Stimulated activated CD4-positive, alpha-beta T cell treated with anti-CD3 and anti-CD28 coated beads, TNF-alpha, amount 100 ng/mL, for 24 hours (primary cell): ENCODE measurements at regions not wholly inside any gene's neighbourhood (a gene's known extent, or its start where the extent isn't known, plus 50 kb on each side); places are given as distances from the start of the nearest gene placed in this dataset.

Experiments
- DNase-seq, 3 experiments: peaks; one replicate each; pipeline ENCODE4 v3.0.0-alpha.2; 2020; ENCODE audit warnings: low read depth in 3 of 3

DNA sequence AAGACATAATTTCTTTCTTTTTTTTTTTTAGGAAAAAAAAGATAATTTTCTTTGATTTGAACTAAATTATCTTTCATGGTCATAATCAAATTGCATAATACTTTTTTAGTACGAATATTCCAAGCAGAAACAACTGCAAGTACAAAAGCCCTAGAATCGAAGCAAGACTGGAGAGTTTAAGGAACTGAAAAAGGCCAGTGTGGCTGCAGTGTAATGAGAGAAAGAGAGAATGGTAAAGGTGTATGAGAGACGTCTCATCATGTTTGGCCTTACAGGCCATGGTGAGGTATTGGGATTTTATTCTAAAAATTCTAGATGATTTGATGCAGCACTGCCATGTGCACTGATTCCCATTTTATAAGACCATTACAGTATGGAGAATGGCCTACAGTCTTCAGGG, 180.9 kb downstream of the SUCNR1 start:
- no peak for DNase-seq

DNA sequence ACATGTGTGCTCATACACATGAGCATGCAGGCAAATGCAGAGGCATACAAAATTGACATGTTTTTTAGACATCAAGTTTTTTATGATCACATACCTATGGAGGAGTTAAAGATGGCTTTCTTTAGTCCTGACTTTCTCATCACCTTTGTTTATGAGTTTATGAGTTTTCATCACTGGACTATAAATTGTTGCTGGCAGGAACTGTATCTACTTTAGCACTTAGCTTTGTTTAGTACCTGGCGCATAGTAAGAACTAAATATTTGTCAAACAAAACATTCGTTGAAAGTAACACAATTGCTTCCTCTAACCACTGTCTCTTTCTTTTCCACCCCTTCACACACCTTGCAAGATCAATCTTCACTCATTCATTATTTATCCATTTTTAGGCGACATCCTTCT, 182.6 kb downstream of the SUCNR1 start:
- no peak for DNase-seq

DNA sequence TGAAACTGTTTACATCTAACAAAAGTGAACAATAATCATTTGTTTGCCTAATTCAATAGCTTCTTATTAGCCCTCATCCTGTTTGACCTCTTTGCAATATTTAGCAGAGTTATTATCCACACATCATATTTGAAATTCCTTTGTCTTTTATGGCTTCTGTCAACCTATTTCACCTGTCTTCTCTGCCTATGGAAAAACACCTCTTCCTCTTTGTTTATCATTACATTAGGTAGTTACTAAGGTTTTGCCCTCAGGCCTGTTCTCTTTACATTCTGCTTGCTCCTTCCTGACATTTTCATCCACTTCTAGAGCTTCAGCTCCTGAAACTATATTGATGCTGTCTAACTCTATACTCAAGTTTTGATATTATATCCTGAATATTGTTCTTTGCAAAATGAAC, 183.0 kb downstream of the SUCNR1 start:
- DNase-seq = no peak

DNA sequence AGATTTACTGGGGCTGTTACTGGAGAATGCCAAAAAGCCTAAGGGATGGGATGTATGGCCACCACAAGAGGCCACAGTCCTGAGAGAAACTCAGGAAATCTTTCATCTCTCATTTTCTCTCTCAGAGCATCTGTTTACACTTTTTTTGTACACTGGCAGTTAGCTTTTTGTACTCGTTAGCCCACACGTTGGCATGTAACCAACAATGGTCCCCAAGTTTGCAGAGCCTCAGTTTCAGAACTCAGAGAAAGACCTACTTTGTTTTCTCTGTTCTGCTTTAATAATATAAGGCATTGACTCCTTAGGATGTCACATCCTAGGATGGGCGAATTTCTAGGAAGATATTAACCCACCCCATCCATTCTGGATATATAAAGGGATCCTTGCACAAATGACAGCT, 183.5 kb downstream of the SUCNR1 start:
- no peak for DNase-seq

DNA sequence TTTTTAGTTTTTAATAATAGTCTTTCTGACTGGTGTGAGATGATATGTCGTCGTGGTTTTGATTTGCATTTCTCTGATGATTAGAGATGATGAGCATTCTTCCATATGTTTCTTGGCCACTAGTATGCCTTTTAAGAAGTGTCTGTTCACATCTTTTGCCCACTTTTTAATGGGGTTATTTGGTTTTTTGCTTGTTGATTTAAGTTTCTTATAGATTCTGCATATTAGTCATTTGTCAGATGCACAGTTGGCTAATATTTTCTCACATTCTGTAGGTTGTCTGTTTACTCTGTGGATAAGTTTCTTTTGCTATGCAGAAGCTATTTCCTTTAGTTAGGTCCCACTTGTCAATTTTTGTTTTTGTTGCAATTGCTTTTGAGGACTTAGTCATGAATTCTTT, 185.4 kb downstream of the SUCNR1 start:
- no peak for DNase-seq

DNA sequence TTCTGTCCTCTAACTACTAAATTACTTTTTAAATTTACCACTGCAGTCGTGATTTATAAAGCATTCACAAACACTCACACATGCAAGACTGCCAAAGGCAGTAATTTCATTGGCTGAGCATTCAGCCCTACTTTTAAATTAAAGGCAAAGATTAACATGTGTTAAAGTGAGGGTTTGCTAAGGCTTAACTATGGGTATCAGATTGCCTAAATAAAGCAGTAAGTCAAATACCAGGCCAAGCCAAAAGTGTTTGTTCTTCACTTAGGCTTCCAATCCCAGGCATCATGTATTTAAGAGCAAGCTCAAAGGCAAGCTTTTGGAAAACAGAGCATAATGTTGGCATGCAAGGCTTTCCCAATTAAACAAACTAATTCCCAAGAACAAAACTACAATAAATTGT, 187.3 kb downstream of the SUCNR1 start:
- no peak for DNase-seq

DNA sequence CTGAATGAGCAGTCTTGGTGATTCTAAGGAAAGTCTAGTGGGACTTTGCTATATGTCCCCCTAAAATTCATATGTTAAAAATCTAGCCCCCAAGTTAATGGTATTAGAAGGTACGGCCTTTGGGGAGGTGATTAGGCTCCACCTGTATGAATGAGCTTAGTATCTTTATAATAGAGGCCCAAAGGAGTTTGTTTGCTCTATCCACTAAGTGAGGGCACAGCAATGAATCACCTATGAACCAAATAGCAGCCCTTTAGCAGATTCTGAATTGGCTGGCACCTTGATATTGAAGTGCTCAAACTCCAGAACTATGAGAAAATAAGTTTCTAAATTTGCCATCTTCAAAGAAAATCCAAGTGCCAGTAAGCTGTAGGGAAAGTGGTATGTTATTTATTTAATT, 187.9 kb downstream of the SUCNR1 start:
- DNase-seq = no peak

DNA sequence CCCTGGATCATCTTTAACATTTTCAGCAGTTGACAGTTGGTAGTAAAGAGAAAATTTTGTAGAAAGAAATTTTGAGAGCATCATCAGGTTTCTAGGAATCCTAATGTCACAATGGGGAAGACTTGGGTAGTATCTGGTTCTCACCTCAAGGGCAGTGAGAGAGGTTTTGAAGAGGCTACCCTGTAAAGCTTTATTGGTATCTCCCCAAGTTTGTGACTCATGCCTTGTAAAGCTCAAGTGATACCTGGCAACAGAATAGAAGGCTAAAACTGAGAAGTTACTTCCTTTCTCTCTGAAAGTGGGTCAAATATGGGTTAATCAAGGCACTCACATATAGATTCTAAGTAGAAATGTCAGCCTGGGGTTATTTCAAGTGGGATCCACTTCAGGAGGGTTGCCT, 196.4 kb downstream of the SUCNR1 start:
- no peak for DNase-seq

DNA sequence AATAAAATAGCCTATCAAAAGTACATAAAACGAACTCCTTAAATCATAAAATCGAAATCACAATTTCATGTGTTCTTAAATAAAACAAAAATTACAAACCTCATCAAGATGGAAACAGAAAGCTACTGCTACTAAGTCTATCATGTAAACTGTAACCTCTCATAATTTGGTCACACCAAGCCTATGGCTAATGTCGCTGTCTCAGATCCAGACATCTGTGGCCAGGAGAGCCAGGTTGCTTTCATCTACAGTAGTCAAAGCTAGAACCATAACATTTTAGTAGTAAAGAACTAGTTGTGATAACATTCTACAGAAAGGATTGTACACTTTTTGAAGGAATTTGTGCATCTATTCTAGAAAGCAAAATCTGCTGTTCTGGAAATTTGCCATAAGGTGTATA, 197.4 kb upstream of the MBNL1 start:
- DNase-seq = no peak

DNA sequence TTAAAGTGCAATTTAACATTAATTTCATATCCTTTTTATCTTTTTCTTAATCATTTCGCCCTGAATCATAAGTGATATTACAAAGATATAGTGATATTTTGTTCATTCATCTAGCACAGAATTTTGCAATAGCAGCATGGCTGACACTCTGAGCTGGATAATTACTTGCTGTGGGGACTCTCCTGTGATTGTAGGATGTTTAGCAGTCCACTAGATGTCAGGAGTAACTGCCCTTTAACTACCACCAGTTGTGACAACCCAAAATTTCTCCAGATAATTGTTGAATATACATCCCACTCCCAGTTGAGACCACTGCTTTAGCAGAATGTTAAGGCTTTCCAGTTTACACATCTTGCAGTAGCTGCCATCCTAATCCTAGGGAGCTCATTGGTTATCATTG, 196.8 kb upstream of the MBNL1 start:
- DNase-seq = no peak

DNA sequence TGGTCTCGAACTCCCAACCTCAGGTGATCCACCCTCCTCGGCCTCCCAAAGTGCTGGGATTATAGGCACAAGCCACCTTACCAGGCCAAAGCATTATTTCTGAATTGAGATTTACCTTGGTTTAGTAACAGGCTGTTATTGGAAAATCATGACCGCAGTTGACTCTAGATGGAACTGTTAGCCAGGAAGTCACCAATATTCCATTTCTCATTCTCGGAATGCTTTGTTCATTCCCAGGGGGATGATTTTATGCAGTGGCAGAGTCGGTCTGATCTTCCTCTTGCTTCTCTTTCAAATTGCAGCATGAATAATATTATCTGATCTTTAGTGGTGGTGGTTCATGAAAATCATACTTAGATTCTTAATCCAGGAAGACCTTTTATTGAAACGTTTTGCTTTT, 195.5 kb upstream of the MBNL1 start:
- no peak for DNase-seq

DNA sequence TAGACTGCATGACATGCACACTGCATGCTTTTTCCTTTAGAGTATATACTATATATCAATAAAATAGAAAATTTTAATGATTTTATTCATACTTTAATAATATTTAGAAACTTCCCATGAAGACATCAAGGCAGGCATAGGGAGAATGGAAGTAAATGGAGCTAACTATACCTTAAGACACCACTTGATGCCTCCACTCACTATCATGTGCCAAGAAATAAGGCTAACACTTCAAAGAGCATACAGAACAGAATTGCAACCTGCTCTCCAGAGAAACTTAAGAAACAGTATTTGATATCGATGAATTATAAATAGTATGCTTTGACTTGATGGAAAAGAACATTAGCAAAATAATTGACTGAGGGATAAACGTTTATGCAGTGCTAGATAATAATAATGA, 192.6 kb upstream of the MBNL1 start:
- no peak for DNase-seq

DNA sequence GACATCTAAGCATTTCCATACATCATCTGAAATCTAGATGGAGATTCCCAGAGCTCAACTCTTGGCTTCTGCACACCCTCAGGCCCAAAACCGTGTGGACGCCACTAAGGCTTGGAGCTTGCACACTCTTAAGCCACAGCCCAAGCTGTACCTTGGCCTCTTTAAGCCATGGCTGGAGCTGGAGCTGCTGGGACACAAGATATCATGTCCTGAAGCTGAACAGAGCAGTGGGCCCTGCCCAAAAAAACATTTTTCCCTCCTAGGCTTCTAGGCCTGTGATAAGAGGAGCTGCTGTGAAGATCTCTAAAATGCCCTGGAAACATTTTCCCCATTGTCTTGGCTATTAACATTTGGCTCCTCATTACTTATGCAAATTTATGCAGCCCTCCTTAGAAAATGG, 188.7 kb upstream of the MBNL1 start:
- DNase-seq = no peak

DNA sequence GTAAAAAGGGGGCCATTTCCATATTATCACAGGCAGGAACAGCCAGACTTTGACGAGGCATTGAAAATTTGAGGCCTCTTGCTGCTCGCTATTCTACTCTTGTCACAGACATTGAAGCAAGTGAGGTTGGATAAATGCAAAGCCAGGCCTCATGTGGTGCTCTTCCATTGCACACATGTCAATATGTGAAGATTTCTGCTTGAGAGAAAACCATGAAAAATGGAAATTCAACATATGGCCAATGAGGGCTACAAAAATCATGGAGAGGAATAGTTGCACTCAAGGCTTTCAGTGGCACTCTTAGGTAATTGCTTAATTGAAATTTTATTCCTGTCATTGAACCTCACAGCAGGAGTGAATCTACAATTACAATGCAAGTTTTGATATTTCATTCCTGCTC, 185.6 kb upstream of the MBNL1 start:
- DNase-seq = no peak

DNA sequence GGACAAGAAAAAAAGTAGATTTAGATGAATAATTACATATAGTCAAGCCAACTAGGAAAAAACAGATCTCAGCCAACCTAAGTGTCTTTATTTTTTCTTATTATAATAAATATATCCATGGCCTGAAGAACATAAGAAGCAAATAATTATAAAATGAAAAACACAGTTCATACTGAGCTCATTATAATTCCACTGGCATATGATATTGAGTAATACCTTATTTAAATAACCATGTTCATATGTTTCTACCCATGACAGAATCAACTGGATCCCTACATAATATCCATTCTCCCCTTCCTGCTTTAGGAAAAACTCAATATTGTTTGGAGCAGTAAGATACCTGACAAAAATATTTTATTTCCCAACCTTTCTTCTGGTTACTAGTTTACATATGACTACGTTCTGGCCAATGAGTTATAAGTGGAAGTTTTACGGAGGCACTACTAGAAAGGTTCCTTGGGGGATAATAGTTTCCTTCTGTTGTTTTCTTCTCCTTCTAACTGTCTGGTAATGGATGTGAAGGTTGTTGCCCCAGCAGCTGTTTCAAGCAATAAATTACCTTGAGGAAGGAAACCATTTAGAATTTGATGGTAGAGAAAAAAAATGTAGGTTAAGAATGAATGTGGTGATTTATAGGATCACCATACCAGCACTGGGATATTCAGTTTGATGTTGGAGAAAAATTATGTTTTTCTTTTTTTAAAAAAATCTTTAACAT, 184.1 kb upstream of the MBNL1 start:
- no peak for DNase-seq

DNA sequence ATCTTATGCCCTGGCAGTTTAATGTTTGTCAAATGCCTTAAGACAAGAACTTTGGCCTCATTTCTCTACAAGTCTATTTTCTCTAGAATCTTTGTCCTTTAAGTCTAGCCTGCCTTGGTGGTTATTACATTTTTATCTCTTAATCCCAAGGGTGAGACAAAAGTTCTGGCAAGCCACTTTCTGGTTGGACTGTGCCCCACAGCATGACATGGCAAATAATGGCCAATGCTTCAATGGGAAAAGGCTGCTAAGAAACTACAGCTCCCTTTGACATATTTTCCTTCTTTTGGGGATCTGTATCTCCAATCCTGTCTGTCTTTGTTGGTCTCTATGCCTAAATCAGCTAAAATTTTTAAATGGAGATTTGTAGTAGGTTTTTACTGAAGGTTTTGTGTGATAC, 181.6 kb upstream of the MBNL1 start:
- no peak for DNase-seq

DNA sequence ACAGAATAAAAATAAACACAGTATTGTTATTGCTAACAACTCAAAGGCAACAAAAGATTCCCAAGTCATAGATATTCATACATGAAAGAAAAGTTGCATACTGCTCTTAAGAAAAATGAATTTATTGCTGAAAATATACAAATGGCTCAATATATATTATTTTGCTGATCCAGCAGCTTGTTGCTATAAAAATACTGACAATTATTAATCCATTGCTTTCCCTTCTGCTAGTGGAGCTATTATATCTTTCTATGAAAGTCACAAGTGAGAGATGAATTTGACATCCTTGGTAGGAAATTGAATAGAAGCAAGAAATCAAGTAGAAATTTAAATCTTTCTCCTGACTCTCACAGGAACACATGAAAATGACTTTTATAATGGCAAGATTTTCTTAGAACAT, 179.2 kb upstream of the MBNL1 start:
- DNase-seq = no peak

DNA sequence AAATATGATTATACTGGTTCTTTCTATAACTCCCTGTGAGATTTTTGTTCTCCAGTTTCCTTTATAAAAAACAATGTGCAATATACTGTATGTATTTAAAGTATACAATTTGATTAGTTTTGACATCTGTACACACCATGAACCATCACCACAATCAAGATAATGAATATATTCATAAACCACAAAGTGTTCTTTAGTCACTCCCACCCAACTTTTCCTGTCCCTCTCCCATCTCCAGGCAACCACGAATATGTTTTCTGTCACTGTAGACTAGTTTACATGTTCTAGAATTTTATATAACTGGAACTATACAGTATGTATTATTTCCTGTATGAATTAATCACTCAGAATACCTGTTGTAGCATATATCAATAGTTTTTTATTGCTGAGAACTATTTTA, 177.0 kb upstream of the MBNL1 start:
- DNase-seq = no peak

DNA sequence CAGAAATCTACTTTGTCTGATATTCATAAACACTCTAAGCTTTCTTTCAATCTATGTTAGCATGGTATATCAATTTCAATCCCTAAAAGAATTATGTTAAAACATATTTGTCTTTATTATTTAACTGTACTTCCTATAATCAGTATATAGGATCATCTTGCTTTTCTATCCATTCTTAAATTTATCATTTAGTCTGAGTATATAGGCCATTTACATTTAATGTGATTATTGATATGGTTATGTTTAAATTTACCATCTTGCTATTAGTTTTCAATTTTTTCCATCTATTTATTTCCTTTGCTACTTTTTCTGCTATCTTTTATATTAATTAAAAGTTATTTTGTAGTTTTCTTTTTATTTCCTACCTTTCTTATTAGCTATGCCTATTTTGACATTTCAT, 174.8 kb upstream of the MBNL1 start:
- DNase-seq = no peak

DNA sequence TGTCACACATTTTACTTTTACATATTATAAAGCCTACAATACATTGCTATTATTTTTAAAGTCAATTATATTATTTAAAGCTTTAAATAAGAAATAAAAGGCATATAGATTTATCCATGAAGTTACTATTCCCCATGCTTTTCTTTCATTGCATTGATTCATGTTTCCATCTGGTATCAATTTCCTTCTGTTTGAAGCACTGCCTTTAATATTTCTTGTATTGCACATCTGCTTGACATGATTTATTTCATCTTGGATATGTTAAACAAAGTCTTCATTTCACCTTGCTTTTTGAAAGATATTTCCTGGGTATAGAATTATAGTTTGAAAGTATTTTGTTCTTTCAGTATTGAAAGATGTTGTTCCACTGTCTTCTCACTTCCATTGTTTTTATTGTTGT, 174.3 kb upstream of the MBNL1 start:
- DNase-seq = no peak

DNA sequence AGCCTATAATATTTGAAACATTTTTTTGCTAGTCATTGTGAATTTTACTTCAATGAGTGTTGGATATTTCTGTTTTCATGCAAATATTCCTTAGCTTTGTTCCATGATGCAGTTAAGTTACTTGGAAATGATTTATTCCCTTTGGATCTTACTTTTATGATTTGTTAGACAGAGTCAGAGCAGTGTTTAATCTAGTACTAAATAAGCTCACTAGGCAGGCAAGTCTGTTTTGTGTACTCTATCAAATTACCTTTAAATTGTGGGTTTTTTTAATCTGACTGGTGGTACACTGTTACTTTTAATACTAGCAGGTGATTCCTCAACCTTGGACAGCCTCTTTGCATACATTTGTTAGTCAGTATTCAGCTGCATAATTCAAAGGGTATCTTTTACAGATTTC, 173.3 kb upstream of the MBNL1 start:
- DNase-seq = no peak

DNA sequence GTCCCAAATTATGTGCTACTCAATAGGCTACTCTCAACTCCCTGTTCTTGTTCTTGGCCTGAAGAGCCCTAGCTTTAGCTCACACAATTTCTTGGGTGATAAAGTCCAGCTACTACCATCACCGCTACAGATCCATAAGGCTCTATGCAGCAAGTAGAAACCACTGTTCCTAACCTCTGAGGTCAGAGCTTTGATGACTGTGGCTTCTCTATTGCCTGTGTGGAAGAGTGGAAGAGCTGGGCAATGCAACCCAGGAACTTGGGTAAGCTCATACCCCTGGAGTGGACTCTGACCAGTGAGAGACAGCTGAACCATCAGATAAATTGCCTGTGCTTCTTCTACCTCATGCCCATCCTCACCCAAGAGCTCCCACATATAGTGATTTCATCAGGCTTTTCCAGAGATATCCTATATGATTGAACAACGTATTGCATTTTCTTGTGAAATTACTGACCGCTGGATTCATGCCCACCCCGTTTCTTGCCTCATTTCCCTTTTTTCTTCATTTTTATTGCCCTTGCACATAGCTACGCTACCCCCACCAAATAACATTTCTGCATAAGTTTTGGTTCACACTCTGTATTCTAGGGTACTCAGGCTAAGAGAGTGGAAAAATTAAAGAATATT, 172.3 kb upstream of the MBNL1 start:
- DNase-seq = no peak

DNA sequence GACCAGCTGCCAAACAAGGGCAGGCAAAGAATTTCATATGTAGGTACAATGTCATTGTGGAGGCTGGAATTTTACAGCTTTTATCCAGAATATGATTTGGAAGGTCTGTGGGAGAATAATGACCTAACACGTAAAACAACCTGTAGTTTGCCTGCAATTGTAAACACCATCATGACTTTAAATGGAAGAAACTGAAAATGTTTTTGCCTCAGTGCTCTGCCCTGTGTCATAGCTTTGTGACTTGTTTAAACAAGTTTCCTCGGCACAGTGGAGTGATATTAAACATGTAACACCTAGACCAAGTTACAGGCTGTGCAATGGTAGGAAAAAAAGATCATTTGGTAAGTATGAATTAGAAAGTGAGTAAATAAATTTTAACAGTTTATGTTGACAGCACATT, 171.6 kb upstream of the MBNL1 start:
- no peak for DNase-seq

DNA sequence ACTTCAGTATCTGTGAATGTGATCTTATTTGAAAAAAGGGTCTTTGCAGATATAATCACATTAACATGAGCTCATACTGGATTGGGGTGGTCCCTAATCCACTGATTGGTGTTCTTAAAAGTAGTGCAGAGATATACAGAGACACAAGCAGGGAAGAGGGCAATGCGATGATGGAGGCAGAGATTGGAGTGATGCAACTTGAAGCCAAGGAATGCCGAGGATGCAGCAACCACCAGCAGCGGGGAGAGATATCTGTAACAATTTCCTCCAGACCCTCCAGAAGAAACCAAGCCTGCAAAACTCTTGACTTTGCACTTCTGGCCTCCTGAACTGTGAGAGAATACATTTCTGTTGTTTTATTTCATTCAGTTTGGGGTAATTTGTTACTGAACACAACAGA, 171.0 kb upstream of the MBNL1 start:
- no peak for DNase-seq
